Stomach (tissue), 8 donors: ENCODE measurements at regions not wholly inside any gene's neighbourhood (a gene's known extent, or its start where the extent isn't known, plus 50 kb on each side); places are given as distances from the start of the nearest gene placed in this dataset.

Experiments
- DNase-seq, 2 donors: peaks; one replicate each; pipeline versions ENCODE4 v3.0.0 to v3.0.0-alpha.2; 2013 to 2019
- H3K27ac ChIP-seq, 5 donors: fragments of 200-600 bp in 4 of 5; sonication (generic) in 4 of 5; one replicate each; pipeline ENCODE4 v1.5.1; 2013 to 2019; ENCODE audit warnings: mild to moderate bottlenecking in 1 of 5, moderate library complexity in 1 of 5
- H3K27me3 ChIP-seq, 3 donors: fragments of 200-600 bp; sonication (generic); one replicate each; pipeline ENCODE4 v1.5.1; 2017 to 2019; ENCODE audit warnings: mixed run types in 1 of 3
- H3K36me3 ChIP-seq, 4 donors: fragments of 200-600 bp; sonication (generic); 1 replicate in 3 of 4; 2 replicates in 1 of 4; pipeline ENCODE4 v1.5.1; 2016 to 2019
- H3K4me1 ChIP-seq, 4 donors: fragments of 200-600 bp; sonication (generic); one replicate each; pipeline ENCODE4 v1.5.1; 2016 to 2019
- H3K4me3 ChIP-seq, 4 donors: fragments of 200-600 bp; sonication (generic) in 3 of 4; one replicate each; pipeline ENCODE4 v1.5.1; 2016 to 2019; ENCODE audit warnings: mild to moderate bottlenecking in 1 of 4
- H3K9me3 ChIP-seq, 4 donors: fragments of 200-600 bp; sonication (generic); one replicate each; pipeline ENCODE4 v1.5.1; 2016 to 2019
- CTCF ChIP-seq, 7 experiments: fragments of 450-650 bp in 4 of 7; fragments of 200-600 bp in 3 of 7; sonication (generic) in 3 of 7; IDR thresholded peaks; one replicate each; pipeline ENCODE4 v1.5.1; 2016 to 2019; ENCODE audit warnings: antibody characterized with exemption in 7 of 7, control low read depth in 2 of 7, mild to moderate bottlenecking in 1 of 7
- EP300 ChIP-seq: sonication (generic); formaldehyde crosslinking; IDR thresholded peaks from one replicate; pipeline ENCODE4 v1.6.1; 2017; ENCODE audit warnings: antibody characterized with exemption
- POLR2A ChIP-seq, 4 donors: fragments of 450-650 bp; IDR thresholded peaks; one replicate each; pipeline ENCODE4 v1.6.1; 2016; ENCODE audit warnings: antibody characterized with exemption in 4 of 4, control low read depth in 2 of 4, mild to moderate bottlenecking in 1 of 4, moderate library complexity in 1 of 4
- POLR2AphosphoS5 ChIP-seq, 3 donors: sonication (generic); formaldehyde crosslinking; IDR thresholded peaks; one replicate each; pipeline ENCODE4 v1.6.1; 2016; ENCODE audit warnings: antibody characterized with exemption in 3 of 3
- WGBS, 5 donors: extraction: QIAGEN DNeasy Blood & Tissue Kit in 3 of 5; methylation state at CpG; one replicate each; pipeline versions ENCODE4 v1.1.5 to v1.1.7; 2013 to 2018; 5-methylcytosine and 5-hydroxymethylcytosine counted together
- intact Hi-C: fragments of 100-400 bp; cut with DNase I; formaldehyde crosslinking; loops from one replicate; pipeline ENCODE4 v1.15.1; 2023; ENCODE audit warnings: low total_unique reads
- donor health status: healthy with polysubstance abuse.
- donor health status: Bipolar disorder and iron deficiency.
- donor health status: healthy.

GRCh38 chr5:168104350-168104749, 187.1 kb upstream of the WWC1 start:
- no peak overlapping the region for H3K4me3 ChIP-seq
- WGBS, 5 donors = 75 to 87% (median 82%) methylated on average over 12 of the region's 12 CpGs
- no peaks in the 10 kb centered on the region for H3K9me3 ChIP-seq
- TF ChIP-seq POLR2A (IDR thresholded peaks at IDR 0.05) = no peak
- no peak overlapping the region for H3K27ac ChIP-seq
- H3K36me3 ChIP-seq = no peaks in the 10 kb centered on the region
- intact Hi-C loops = loop anchor here (10.0 kb wide), 1 partner anchor 120 kb away; no protein-coding TSS in a partner anchor
- no peak for DNase-seq
- H3K4me1 ChIP-seq = peaks cover 0 to 8% (median 0%) of the 10 kb centered on the region in 4 donors
- H3K27me3 ChIP-seq = no peaks in the 10 kb centered on the region

GRCh38 chr5:168104811-168105481, 186.5 kb upstream of the WWC1 start:
- Histone ChIP-seq H3K27ac (no peak overlapping the region), H3K27me3 (no peaks in the 10 kb centered on the region), H3K36me3 (no peaks in the 10 kb centered on the region), H3K4me3 (no peak overlapping the region), H3K4me1 (peaks cover 0 to 8% (median 0%) of the 10 kb centered on the region in 4 donors), H3K9me3 (no peaks in the 10 kb centered on the region)
- DNase-seq = no peak
- WGBS, 5 donors = 42 to 61% (median 46%) methylated on average over 7 of the region's 7 CpGs
- intact Hi-C loops = loop anchor here (10.0 kb wide), 1 partner anchor 120 kb away; no protein-coding TSS in a partner anchor
- TF ChIP-seq CTCF (IDR thresholded peaks at IDR 0.05) (no peak), EP300 (no peak), POLR2AphosphoS5 (IDR thresholded peaks at IDR 0.05) (no peak), POLR2A (IDR thresholded peaks at IDR 0.05) (no peak)

GRCh38 chr5:168106008-168106761, 185.3 kb upstream of the WWC1 start:
- H3K36me3 ChIP-seq = no peaks in the 10 kb centered on the region
- DNase-seq = peak in 1 of 2 donors; percentile 13
- 72 to 81% (median 76%) methylated on average over 8 of the region's 8 CpGs for WGBS, 5 donors
- H3K27ac ChIP-seq = no peak overlapping the region
- peaks cover 0 to 8% (median 0%) of the 10 kb centered on the region in 4 donors for H3K4me1 ChIP-seq
- no peak for TF ChIP-seq POLR2A (IDR thresholded peaks at IDR 0.05)
- no peak for TF ChIP-seq CTCF (IDR thresholded peaks at IDR 0.05)
- peaks cover 0 to 5% (median 0%) of the 10 kb centered on the region in 3 donors for H3K27me3 ChIP-seq
- intact Hi-C loops = loop anchor here (10.0 kb wide), 1 partner anchor 119 kb away; no protein-coding TSS in a partner anchor
- no peak overlapping the region for H3K4me3 ChIP-seq
- no peaks in the 10 kb centered on the region for H3K9me3 ChIP-seq

GRCh38 chr5:168109441-168109840, 182.0 kb upstream of the WWC1 start:
- no peaks in the 10 kb centered on the region for H3K9me3 ChIP-seq
- no peak overlapping the region for H3K4me3 ChIP-seq
- no peaks in the 10 kb centered on the region for H3K36me3 ChIP-seq
- peaks cover 0 to 8% (median 0%) of the 10 kb centered on the region in 3 donors for H3K27me3 ChIP-seq
- no peak for DNase-seq
- H3K4me1 ChIP-seq = peaks cover 0 to 8% (median 0%) of the 10 kb centered on the region in 4 donors
- intact Hi-C loops = loop anchor here (10.0 kb wide), 1 partner anchor 115 kb away; no protein-coding TSS in a partner anchor
- no peak overlapping the region for H3K27ac ChIP-seq
- no peak for TF ChIP-seq CTCF (IDR thresholded peaks at IDR 0.05)
- no peak for TF ChIP-seq POLR2AphosphoS5 (IDR thresholded peaks at IDR 0.05)
- no peak for TF ChIP-seq EP300
- TF ChIP-seq POLR2A (IDR thresholded peaks at IDR 0.05) = no peak
- 72 to 83% (median 80%) methylated on average over 5 of the region's 5 CpGs for WGBS, 5 donors
